ENCODE measurements at regions not wholly inside any gene's neighbourhood (a gene's known extent, or its start where the extent isn't known, plus 50 kb on each side); places are given as distances from the start of the nearest gene placed in this dataset.

DNA sequence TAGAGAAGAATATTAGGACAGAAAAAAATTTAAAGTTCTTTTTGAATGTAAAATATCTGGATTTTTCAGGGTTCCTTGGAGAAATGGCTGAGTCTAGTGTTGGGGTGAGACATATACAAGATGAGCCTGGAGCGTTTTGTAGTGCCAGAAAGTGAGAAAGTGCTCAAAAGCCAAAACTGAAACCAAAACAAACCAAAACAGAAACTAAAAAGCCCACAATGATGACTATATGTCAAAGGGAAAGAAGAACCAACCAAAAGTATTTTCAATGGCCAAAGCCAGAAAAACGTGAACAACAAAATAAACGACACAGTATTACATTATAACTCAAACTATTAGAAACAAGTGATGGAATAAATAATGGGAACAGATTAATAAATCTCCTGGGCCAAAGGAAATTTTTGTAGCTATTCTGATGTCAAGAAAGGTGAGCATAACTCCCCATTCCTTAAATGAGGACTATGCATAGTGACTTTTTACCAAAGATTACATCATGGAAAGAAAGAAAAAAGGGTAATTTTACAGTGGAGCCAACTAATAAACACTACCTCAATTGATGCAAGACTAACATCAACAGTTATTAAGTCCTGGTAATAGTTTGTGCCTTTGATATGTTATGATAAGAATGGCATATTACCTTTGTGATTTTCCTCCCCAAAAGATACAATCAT lies 1137.6 kb downstream of the C4orf33 start:
- FAIRE-seq, result peak; percentile 33
- peak; percentile 0 for DNase-seq (ENCODE audit: insufficient read length, low spot score)
- no peak for TF ChIP-seq SPI1 (IDR thresholded peaks at IDR 0.05; ENCODE audit: low read depth, low read length)
- TF ChIP-seq TAF1 (IDR thresholded peaks at IDR 0.05; ENCODE audit: low read depth, low read length), result no peak
- no peak for TF ChIP-seq PAX5 (IDR thresholded peaks at IDR 0.05; ENCODE audit: insufficient read depth, low read length, severe bottlenecking)
- TF ChIP-seq POLR2A (IDR thresholded peaks at IDR 0.05; ENCODE audit: low read depth, low read length), result no peak
- TF ChIP-seq POU2F2 (IDR thresholded peaks at IDR 0.05; ENCODE audit: low read depth, low read length), result no peak
- TF ChIP-seq POLR2AphosphoS5 (IDR thresholded peaks at IDR 0.05; ENCODE audit: low read depth, low read length), result no peak

DNA sequence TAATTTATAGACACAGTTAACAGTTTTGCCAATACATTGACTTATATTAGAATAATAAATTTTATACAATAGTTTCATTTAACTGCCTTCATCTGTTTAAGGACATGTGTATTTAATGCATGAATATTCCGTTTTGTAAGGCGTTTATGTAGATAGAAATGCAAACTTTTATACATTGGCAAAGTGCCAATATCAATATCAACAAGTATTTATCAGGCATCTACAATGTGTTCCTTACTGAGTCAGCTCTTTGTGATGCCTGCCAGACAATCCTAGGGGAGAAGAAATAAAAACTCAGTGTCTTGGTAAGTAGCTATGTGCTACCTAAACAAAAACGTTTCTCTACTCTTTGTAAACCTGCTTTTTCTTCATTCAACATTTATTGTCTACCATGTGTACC lies 1142.2 kb downstream of the C4orf33 start:
- no peak for DNase-seq (ENCODE audit: insufficient read length, low spot score)
- no peak for FAIRE-seq
- TF ChIP-seq POU2F2 (IDR thresholded peaks at IDR 0.05; ENCODE audit: low read depth, low read length) (no peak), SPI1 (IDR thresholded peaks at IDR 0.05; ENCODE audit: low read depth, low read length) (no peak), TAF1 (IDR thresholded peaks at IDR 0.05; ENCODE audit: low read depth, low read length) (no peak), PAX5 (IDR thresholded peaks at IDR 0.05; ENCODE audit: insufficient read depth, low read length, severe bottlenecking) (no peak), POLR2AphosphoS5 (IDR thresholded peaks at IDR 0.05; ENCODE audit: low read depth, low read length) (no peak)

DNA sequence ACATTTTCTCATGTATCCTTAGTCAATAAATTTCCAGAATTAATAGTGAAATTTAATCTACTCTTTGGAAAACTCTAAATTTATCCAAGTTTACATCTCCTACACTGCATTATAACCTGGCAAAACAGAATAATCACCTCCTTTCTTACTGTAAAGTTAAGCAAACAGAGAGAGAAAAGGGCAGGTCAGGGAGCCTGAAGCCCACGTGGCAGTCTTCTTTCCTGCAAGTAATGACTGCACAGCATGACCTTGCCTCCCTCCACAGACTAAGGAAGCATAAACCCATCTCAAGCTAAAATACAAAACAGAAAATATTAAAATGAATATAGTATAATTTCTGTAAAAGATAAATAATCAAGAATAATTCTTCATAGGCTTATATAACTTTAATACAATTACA lies 1153.0 kb downstream of the C4orf33 start:
- no peak for DNase-seq (ENCODE audit: insufficient read length, low spot score)
- FAIRE-seq, result no peak
- TF ChIP-seq POU2F2 (IDR thresholded peaks at IDR 0.05; ENCODE audit: low read depth, low read length), result no peak
- no peak for TF ChIP-seq PAX5 (IDR thresholded peaks at IDR 0.05; ENCODE audit: insufficient read depth, low read length, severe bottlenecking)
- no peak for TF ChIP-seq POLR2A (IDR thresholded peaks at IDR 0.05; ENCODE audit: low read depth, low read length)
- no peak for TF ChIP-seq POLR2AphosphoS5 (IDR thresholded peaks at IDR 0.05; ENCODE audit: low read depth, low read length)
- no peak for TF ChIP-seq SPI1 (IDR thresholded peaks at IDR 0.05; ENCODE audit: low read depth, low read length)
- no peak for TF ChIP-seq TAF1 (IDR thresholded peaks at IDR 0.05; ENCODE audit: low read depth, low read length)

DNA sequence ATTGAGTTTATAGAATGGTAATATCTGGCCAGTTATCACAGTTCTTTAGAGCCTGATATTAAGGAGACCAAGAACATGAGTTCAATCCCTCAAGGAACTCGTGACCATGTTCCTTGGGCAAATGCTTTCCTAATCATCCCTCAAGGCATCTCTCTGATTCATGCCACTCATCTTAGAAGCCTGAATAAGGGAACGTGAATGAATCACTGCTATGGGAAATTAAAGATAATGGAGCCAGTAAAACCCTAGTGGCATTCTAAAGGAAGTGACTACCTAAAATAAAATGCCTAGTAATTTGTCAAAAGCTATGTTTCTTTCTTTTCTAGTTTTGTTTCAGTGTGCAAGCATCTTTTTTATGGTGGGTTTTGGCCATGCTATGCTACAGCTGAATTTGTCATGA lies 1161.3 kb downstream of the C4orf33 start:
- TF ChIP-seq TAF1 (IDR thresholded peaks at IDR 0.05; ENCODE audit: low read depth, low read length), result no peak
- TF ChIP-seq PAX5 (IDR thresholded peaks at IDR 0.05; ENCODE audit: insufficient read depth, low read length, severe bottlenecking), result no peak
- no peak for TF ChIP-seq SPI1 (IDR thresholded peaks at IDR 0.05; ENCODE audit: low read depth, low read length)
- no peak for TF ChIP-seq POLR2AphosphoS5 (IDR thresholded peaks at IDR 0.05; ENCODE audit: low read depth, low read length)
- TF ChIP-seq POLR2A (IDR thresholded peaks at IDR 0.05; ENCODE audit: low read depth, low read length), result no peak
- TF ChIP-seq POU2F2 (IDR thresholded peaks at IDR 0.05; ENCODE audit: low read depth, low read length), result no peak
- FAIRE-seq (no peak), DNase-seq (ENCODE audit: insufficient read length, low spot score) (no peak)

DNA sequence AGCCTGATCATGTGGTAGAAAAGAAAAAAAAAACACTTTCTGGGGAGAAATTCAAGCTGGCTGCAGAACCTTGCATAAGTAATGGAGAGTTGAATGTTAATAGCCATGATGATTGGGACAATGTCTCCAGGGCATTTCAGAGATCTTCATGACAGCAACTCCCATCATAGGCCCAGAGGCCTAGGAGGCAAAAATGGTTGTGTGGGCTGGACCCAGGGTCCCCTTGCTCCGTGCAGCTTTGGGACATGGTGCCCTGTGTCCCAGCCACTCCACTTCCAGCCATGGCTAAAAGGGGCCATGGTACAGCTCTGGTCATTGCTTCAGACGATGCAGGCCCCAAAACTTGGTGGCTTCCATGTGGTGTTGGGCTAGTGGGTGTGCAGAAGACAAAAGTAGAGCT lies 1170.9 kb downstream of the C4orf33 start:
- FAIRE-seq, result no peak
- no peak for TF ChIP-seq POLR2AphosphoS5 (IDR thresholded peaks at IDR 0.05; ENCODE audit: low read depth, low read length)
- no peak for TF ChIP-seq POU2F2 (IDR thresholded peaks at IDR 0.05; ENCODE audit: low read depth, low read length)
- TF ChIP-seq PAX5 (IDR thresholded peaks at IDR 0.05; ENCODE audit: insufficient read depth, low read length, severe bottlenecking), result no peak
- TF ChIP-seq TAF1 (IDR thresholded peaks at IDR 0.05; ENCODE audit: low read depth, low read length), result no peak
- TF ChIP-seq SPI1 (IDR thresholded peaks at IDR 0.05; ENCODE audit: low read depth, low read length), result no peak
- TF ChIP-seq POLR2A (IDR thresholded peaks at IDR 0.05; ENCODE audit: low read depth, low read length), result no peak
- no peak for DNase-seq (ENCODE audit: insufficient read length, low spot score)

DNA sequence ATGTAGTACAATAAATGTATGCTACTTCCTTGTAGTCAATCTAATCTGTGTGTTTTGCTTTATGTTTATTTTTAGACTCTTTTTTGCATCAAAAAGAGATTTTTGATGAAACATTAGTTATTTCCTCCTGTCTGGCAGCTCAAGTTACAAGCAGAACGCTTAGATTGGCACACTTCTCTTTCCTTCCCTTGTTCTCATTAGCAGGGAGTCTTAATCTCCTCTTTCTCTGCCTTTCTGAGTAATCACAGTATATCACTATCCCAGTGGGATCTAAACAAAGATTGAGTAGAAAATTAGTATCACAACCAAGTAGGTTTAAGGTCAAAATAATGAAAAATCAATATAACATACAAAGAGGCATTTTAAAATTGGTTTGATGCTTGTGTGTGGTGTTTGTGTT lies 1192.6 kb downstream of the C4orf33 start:
- FAIRE-seq (no peak), DNase-seq (ENCODE audit: insufficient read length, low spot score) (no peak)
- TF ChIP-seq PAX5 (IDR thresholded peaks at IDR 0.05; ENCODE audit: insufficient read depth, low read length, severe bottlenecking) (no peak), POU2F2 (IDR thresholded peaks at IDR 0.05; ENCODE audit: low read depth, low read length) (no peak), SPI1 (IDR thresholded peaks at IDR 0.05; ENCODE audit: low read depth, low read length) (no peak), POLR2AphosphoS5 (IDR thresholded peaks at IDR 0.05; ENCODE audit: low read depth, low read length) (no peak), POLR2A (IDR thresholded peaks at IDR 0.05; ENCODE audit: low read depth, low read length) (no peak)

DNA sequence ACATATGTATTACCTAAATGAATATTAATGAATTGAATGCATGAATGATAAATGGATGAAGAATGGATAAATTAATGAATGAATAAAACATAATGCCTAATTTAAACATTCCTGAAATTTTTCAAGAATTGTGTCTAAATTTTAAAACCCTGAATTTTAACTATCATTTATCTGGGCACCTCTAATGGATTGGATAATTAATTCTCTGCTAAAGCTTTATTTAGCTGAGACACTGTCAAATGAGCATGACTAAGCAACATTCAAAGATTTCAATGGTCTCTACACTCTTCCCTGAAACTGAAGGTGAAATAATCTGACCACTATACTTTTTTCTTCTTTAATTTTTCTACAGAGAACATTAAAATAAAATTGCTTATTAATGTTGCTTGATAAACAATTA lies 1197.7 kb downstream of the C4orf33 start:
- FAIRE-seq (no peak), DNase-seq (ENCODE audit: insufficient read length, low spot score) (no peak)
- TF ChIP-seq SPI1 (IDR thresholded peaks at IDR 0.05; ENCODE audit: low read depth, low read length), result no peak
- no peak for TF ChIP-seq POLR2A (IDR thresholded peaks at IDR 0.05; ENCODE audit: low read depth, low read length)
- no peak for TF ChIP-seq POU2F2 (IDR thresholded peaks at IDR 0.05; ENCODE audit: low read depth, low read length)
- TF ChIP-seq POLR2AphosphoS5 (IDR thresholded peaks at IDR 0.05; ENCODE audit: low read depth, low read length), result no peak
- no peak for TF ChIP-seq TAF1 (IDR thresholded peaks at IDR 0.05; ENCODE audit: low read depth, low read length)
- TF ChIP-seq PAX5 (IDR thresholded peaks at IDR 0.05; ENCODE audit: insufficient read depth, low read length, severe bottlenecking), result no peak

DNA sequence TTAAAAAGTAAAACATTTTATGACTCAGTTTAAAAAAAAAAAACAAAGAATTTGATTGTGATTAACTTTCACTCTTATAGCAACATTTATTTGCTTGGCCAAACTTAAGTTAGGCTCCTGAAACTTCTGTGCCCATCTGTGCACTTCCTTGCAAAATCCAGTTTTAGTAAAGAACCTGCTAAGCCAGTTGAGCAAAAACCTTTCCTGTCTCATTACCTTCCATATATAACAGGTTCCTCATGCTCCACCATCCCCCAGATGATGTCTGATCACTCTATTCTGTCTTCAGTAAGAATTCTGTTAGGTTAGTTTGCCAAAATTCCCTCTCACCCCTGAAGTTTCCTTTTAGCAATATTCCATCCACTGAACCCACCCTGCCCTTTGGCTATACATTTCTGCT lies 1200.5 kb downstream of the C4orf33 start:
- TF ChIP-seq PAX5 (IDR thresholded peaks at IDR 0.05; ENCODE audit: insufficient read depth, low read length, severe bottlenecking) (no peak), POLR2AphosphoS5 (IDR thresholded peaks at IDR 0.05; ENCODE audit: low read depth, low read length) (no peak), TAF1 (IDR thresholded peaks at IDR 0.05; ENCODE audit: low read depth, low read length) (no peak), POLR2A (IDR thresholded peaks at IDR 0.05; ENCODE audit: low read depth, low read length) (no peak), POU2F2 (IDR thresholded peaks at IDR 0.05; ENCODE audit: low read depth, low read length) (no peak), SPI1 (IDR thresholded peaks at IDR 0.05; ENCODE audit: low read depth, low read length) (no peak)
- DNase-seq (ENCODE audit: insufficient read length, low spot score) (no peak), FAIRE-seq (no peak)

DNA sequence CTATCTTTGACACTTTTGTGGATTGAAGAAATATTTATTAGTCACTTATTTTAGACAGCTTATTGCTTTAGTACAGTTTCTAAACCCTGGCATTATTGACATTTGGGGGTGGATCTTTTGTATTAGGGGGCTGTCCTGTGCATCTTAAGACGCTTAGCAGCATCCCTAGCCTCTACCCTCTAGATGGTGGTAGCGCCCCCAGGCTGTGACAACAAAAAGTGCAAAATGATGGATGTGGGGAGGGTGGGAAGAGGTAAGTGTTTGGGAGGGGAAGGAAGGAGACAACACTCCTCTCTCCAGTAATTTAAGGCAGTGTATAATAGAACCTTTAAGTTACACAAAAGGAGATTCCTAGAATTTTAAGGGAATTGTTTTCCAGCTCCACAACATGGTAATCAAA lies 1210.6 kb downstream of the C4orf33 start:
- TF ChIP-seq POLR2A (IDR thresholded peaks at IDR 0.05; ENCODE audit: low read depth, low read length), result no peak
- TF ChIP-seq POLR2AphosphoS5 (IDR thresholded peaks at IDR 0.05; ENCODE audit: low read depth, low read length), result no peak
- TF ChIP-seq TAF1 (IDR thresholded peaks at IDR 0.05; ENCODE audit: low read depth, low read length), result no peak
- no peak for TF ChIP-seq PAX5 (IDR thresholded peaks at IDR 0.05; ENCODE audit: insufficient read depth, low read length, severe bottlenecking)
- TF ChIP-seq POU2F2 (IDR thresholded peaks at IDR 0.05; ENCODE audit: low read depth, low read length), result no peak
- TF ChIP-seq SPI1 (IDR thresholded peaks at IDR 0.05; ENCODE audit: low read depth, low read length), result no peak
- DNase-seq (ENCODE audit: insufficient read length, low spot score) (no peak), FAIRE-seq (no peak)

DNA sequence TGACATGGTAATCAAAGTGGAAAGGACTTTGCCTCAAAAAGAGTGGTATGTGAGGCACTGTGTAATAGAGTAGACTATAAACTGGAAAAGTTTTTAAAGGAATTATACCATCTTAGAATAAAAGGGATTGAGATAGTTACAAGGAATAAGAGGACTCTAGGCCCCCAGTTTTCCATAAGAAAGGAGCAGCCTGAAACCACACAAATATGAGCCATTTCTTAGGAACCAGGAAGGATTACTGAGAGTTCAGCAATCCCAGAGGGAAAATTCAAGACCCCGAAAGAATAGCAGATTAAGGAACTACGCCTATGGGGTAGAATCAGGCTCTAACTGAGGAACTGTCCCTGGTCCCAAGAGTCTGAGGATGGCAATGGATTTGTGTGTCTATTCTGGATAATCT lies 1213.3 kb downstream of the C4orf33 start:
- DNase-seq (ENCODE audit: insufficient read length, low spot score) (no peak), FAIRE-seq (no peak)
- no peak for TF ChIP-seq SPI1 (IDR thresholded peaks at IDR 0.05; ENCODE audit: low read depth, low read length)
- TF ChIP-seq TAF1 (IDR thresholded peaks at IDR 0.05; ENCODE audit: low read depth, low read length), result no peak
- TF ChIP-seq POLR2A (IDR thresholded peaks at IDR 0.05; ENCODE audit: low read depth, low read length), result no peak
- TF ChIP-seq PAX5 (IDR thresholded peaks at IDR 0.05; ENCODE audit: insufficient read depth, low read length, severe bottlenecking), result no peak

Measured in GM12891 (cell line).